GM19043 (cell line): ENCODE measurements at regions not wholly inside any gene's neighbourhood (a gene's known extent, or its start where the extent isn't known, plus 50 kb on each side); places are given as distances from the start of the nearest gene placed in this dataset.

Experiments
- ATAC-seq: cut with Tn5 transposase; IDR thresholded peaks from one replicate; pipeline ENCODE4 v1.9.1; 2021; ENCODE audit warnings: low read depth; ENCODE audit not compliant: unreplicated experiment

- ATAC-seq = peak; percentile 64
These were observed 155.2 kb upstream of the BMPER start for GRCh38 chr7:33750177-33750576.

- no peak for ATAC-seq
These were observed 153.9 kb upstream of the BMPER start for GRCh38 chr7:33751443-33751842.

GRCh38 chr7:33753881-33754525 lies 151.3 kb upstream of the BMPER start:
- no peak for ATAC-seq

- no peak for ATAC-seq
These were observed 150.1 kb upstream of the BMPER start for GRCh38 chr7:33754933-33755928.

- ATAC-seq = no peak
These were observed 148.3 kb upstream of the BMPER start for GRCh38 chr7:33757050-33757449.

GRCh38 chr7:33757563-33758165 lies 147.7 kb upstream of the BMPER start:
- ATAC-seq = no peak

- ATAC-seq = no peak
These were observed 145.2 kb upstream of the BMPER start for GRCh38 chr7:33760146-33760545.

GRCh38 chr7:33760834-33761233 lies 144.5 kb upstream of the BMPER start:
- ATAC-seq = no peak

GRCh38 chr7:33761449-33762080 lies 143.8 kb upstream of the BMPER start:
- no peak for ATAC-seq

- ATAC-seq = no peak
These were observed 143.0 kb upstream of the BMPER start for GRCh38 chr7:33762151-33762910.

- no peak for ATAC-seq
These were observed 142.4 kb upstream of the BMPER start for GRCh38 chr7:33762911-33763306.

- no peak for ATAC-seq
These were observed 140.4 kb upstream of the BMPER start for GRCh38 chr7:33764752-33765451.

- ATAC-seq = no peak
These were observed 138.9 kb upstream of the BMPER start for GRCh38 chr7:33766405-33766804.

- no peak for ATAC-seq
These were observed 135.4 kb upstream of the BMPER start for GRCh38 chr7:33769930-33770329.

- ATAC-seq = no peak
These were observed 134.8 kb upstream of the BMPER start for GRCh38 chr7:33770576-33770975.

- ATAC-seq = no peak
These were observed 133.9 kb upstream of the BMPER start for GRCh38 chr7:33771422-33771821.

GRCh38 chr7:33773053-33773452 lies 132.3 kb upstream of the BMPER start:
- ATAC-seq = no peak

- ATAC-seq = no peak
These were observed 130.4 kb upstream of the BMPER start for GRCh38 chr7:33774762-33775523.

- no peak for ATAC-seq
These were observed 129.5 kb upstream of the BMPER start for GRCh38 chr7:33775790-33776189.
